ENCODE measurements at regions not wholly inside any gene's neighbourhood (a gene's known extent, or its start where the extent isn't known, plus 50 kb on each side); places are given as distances from the start of the nearest gene placed in this dataset.

GRCh38 chr2:160884056-160884455, 276.2 kb upstream of the TANK start:
- no peak for TF ChIP-seq CTCF (conservative IDR thresholded peaks at IDR 0.05)

DNA sequence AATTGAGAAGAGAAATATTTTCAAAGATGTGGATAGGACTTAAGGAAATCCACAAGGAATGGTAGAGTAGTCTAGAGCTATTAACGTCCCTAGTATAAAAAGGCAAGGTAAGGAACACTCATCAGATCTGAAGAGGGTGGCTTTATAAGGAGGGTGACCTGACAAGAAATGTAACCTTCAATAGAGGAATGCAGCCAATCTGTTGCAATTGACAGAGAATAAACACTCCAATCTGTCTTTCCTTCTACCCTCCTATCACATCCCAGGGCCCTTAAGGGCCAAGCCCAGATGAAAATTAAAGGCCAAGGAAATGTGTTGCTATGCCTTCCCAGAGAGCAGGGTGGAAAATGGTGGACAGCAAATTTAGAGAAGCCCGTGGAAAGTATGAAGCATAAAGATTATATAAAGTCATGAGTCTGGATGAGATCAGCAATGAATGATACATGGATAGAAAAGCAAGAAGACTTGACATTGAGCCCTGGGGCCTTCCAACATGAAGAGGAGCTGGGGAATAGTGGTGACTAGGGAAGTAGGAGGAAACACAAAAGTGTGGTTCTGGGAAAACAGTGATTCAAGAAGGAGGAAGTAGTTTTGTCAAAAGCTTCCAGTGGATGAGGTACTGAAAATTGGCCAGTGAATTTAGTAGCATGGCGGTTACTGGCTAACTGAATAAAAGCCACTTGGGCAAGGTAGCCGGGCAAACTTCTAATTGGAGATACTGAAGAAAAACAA, 270.6 kb upstream of the TANK start:
- no peak for TF ChIP-seq CTCF (conservative IDR thresholded peaks at IDR 0.05)
- no peak overlapping the region for H3K27ac ChIP-seq

More at GRCh38 chr2:160884056-160884455, 276.2 kb upstream of the TANK start:
- no peak overlapping the region for H3K27ac ChIP-seq

DNA sequence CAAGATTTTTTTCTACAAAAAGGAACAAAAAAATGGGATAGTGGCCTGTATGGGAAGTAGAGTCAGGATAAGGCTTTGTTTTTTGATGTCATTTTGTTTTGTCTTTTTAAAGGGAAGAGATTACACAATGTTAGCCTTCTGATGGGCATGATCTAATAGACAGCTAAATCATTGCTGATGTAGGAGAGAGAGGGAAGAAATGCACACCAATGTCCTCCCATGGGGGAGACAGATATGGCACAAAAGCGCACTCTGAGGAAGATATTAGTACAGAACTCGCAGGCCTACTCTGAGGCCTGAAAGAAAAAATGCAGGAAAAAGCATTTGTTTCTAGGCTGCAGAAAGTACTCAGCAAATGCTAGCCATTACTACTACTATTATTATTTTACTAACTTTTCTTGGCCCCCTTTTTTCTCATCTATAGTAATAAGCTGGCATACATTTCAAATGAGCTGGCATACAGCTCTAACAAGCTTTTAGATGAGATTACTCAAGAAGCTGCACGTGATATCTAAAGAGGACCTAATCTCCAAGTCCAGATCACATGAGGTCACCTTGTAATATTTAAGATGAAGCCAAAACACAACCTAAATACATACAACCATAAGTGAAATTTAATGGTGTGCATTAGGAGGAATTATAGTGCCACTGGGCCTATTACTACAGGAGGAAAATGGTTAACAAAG, 269.4 kb upstream of the TANK start:
- no peak for TF ChIP-seq CTCF (conservative IDR thresholded peaks at IDR 0.05)
- no peak overlapping the region for H3K27ac ChIP-seq

DNA sequence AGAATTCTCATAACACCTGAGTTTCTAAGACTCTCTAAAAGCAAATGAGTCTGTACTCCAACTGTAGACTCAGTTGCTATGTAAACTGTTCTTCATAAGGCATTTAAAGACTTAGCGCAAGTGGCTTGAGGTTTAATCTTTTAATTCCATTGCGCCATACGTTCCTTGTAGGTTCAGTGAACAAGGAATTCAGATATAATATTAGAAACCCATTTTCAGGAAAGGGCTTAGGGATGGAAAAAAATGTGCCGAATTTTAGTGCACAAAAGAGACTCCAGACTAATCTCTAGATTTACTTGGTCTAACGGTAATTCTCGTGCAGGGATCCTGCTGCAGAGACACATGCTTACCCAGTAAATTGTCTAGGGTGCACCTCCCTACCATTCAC, 268.9 kb upstream of the TANK start:
- no peak for TF ChIP-seq CTCF (conservative IDR thresholded peaks at IDR 0.05)
- H3K27ac ChIP-seq: no peak overlapping the region

- no peak overlapping the region for H3K27ac ChIP-seq
- TF ChIP-seq CTCF (conservative IDR thresholded peaks at IDR 0.05): no peak
Measured at GRCh38 chr2:160892204-160892603, 268.0 kb upstream of the TANK start.

DNA sequence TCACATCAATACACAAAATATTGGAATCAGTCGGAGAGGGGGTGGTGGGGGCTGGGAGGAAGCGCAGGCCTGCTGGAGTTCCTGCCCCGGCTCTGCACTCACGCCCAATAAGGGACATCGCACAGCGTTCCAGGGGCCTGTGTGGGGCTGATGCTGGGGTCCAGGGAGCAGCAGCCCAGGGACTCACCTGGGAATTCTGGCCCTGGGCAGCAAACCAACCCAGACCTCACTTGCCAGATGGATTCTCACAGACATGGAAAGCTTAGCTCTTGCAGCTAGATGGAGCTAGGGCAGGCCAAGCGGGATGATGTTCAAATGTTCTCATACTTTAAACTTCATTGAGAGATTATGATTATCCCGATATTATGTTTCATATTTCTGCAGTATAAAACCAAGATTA, 266.6 kb upstream of the TANK start:
- TF ChIP-seq CTCF (conservative IDR thresholded peaks at IDR 0.05): no peak
- H3K27ac ChIP-seq: no peak overlapping the region

GRCh38 chr2:160898581-160899307, 261.5 kb upstream of the TANK start:
- no peak for TF ChIP-seq CTCF (conservative IDR thresholded peaks at IDR 0.05)
- H3K27ac ChIP-seq: no peak overlapping the region
